ENCODE measurements at regions not wholly inside any gene's neighbourhood (a gene's known extent, or its start where the extent isn't known, plus 50 kb on each side); places are given as distances from the start of the nearest gene placed in this dataset.

DNA sequence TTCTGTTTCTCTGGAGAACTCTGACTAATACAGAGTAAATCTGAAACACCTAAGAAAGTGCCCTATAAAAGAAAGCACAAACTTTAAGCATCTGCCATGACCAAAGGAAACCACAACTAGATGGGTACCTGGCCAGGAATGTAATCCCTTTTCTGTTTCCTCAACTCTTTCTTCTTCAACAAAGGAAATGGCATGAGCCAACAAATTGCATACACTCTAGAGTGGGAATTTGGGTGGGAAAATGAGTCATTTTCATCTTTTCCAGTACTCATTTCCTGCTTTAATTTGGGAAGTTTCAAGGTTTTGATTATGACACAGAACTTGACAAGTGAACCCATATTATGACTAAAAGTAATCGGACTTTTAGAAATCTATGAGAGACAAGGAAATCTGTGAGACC, 349.2 kb upstream of the RORB start:
- no peak for DNase-seq
- Histone ChIP-seq H3K4me3 (ENCODE audit: control extremely low read depth in 1 of 5, extremely low read depth in 1 of 5, insufficient read depth in 1 of 5, low read depth in 2 of 5, low read length in 4 of 5) (no peak overlapping the region), H3K79me2 (ENCODE audit: control insufficient read depth, insufficient read depth, low read length) (no peaks in the 10 kb centered on the region), H3K4me1 (ENCODE audit: control insufficient read depth in 2 of 2, insufficient read depth in 2 of 2, low read length in 2 of 2) (no peaks in the 10 kb centered on the region), H3K9me3 (ENCODE audit: control extremely low read depth in 1 of 3, control insufficient read depth in 2 of 3, insufficient read depth in 1 of 3, low read length in 2 of 3) (no peaks in the 10 kb centered on the region), H3K9ac (ENCODE audit: low read length) (no peak overlapping the region), H3K4me2 (replicated peaks; ENCODE audit: low read depth, low read length, poor library complexity, severe bottlenecking) (no peak overlapping the region), H3K27me3 (replicated peaks in 1 of 4; ENCODE audit: control extremely low read depth in 1 of 4, control insufficient read depth in 3 of 4, insufficient read depth in 4 of 4, low read length in 3 of 4) (no peaks in the 10 kb centered on the region), H4K20me1 (ENCODE audit: control insufficient read depth, insufficient read depth, low read length, poor library complexity, severe bottlenecking) (no peaks in the 10 kb centered on the region), H3K27ac (ENCODE audit: low read length in 2 of 2) (no peak overlapping the region), H2AFZ (ENCODE audit: insufficient read depth, low read depth, low read length, poor library complexity, severe bottlenecking) (no peak overlapping the region), H3K36me3 (replicated peaks in 1 of 2; ENCODE audit: control extremely low read depth in 1 of 2, control insufficient read depth in 1 of 2, extremely low read depth in 1 of 2, insufficient read depth in 2 of 2, low read length in 1 of 2) (no peaks in the 10 kb centered on the region)
- Mint-ChIP-seq H3K4me3 (no peak overlapping the region), H3K27me3 (no peaks in the 10 kb centered on the region), H3K9me3 (ENCODE audit: insufficient read depth) (no peaks in the 10 kb centered on the region), H3K27ac (no peak overlapping the region), H3K4me1 (no peaks in the 10 kb centered on the region)
- ChIA-PET CTCF (interaction anchor here (1.2 kb wide), 1 partner anchor 11 kb away, joined by 3 read pairs; no protein-coding TSS in a partner anchor), POLR2A (no interaction called here)
- no peak for ATAC-seq (ENCODE audit: low read depth)
- TF ChIP-seq, protein P1, sequence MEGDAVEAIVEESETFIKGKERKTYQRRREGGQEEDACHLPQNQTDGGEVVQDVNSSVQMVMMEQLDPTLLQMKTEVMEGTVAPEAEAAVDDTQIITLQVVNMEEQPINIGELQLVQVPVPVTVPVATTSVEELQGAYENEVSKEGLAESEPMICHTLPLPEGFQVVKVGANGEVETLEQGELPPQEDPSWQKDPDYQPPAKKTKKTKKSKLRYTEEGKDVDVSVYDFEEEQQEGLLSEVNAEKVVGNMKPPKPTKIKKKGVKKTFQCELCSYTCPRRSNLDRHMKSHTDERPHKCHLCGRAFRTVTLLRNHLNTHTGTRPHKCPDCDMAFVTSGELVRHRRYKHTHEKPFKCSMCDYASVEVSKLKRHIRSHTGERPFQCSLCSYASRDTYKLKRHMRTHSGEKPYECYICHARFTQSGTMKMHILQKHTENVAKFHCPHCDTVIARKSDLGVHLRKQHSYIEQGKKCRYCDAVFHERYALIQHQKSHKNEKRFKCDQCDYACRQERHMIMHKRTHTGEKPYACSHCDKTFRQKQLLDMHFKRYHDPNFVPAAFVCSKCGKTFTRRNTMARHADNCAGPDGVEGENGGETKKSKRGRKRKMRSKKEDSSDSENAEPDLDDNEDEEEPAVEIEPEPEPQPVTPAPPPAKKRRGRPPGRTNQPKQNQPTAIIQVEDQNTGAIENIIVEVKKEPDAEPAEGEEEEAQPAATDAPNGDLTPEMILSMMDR (IDR thresholded peaks at IDR 0.05) = no peak
- TF ChIP-seq EZH2 (IDR thresholded peaks at IDR 0.05; ENCODE audit: borderline replicate concordance, insufficient read depth, low read depth, low read length, poor library complexity, severe bottlenecking) = no peak
- intact Hi-C loops (cut with micrococcal nuclease) = no loop called here
- no CpG with 5 or more reads among the region's 1 CpG for WGBS (ENCODE audit: insufficient coverage)

DNA sequence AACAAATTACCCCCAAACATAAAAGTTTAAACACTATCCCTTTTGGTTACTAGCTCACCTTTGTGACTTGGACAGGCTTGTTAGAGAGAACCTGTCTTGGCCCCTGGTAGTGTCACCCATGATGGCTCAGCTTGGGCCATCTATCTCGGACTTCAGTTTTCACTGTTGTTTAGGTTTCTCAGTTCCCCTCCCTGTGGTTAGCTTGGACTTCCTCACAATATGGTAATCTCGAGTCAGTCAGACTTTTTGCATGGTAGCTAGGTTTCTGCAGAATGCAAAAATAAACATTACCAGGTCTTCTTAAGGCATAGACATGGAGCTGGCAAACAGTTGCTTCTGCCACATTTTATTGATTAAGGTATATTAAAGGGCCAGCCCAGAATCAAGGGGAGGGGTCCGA, 324.3 kb upstream of the RORB start:
- DNase-seq (no peak), ATAC-seq (ENCODE audit: low read depth) (no peak)
- H3K27me3 ChIP-seq (replicated peaks in 1 of 4; ENCODE audit: control extremely low read depth in 1 of 4, control insufficient read depth in 3 of 4, insufficient read depth in 4 of 4, low read length in 3 of 4) = no peaks in the 10 kb centered on the region
- H3K9me3 Mint-ChIP-seq (ENCODE audit: insufficient read depth) = no peaks in the 10 kb centered on the region
- no peak overlapping the region for H2AFZ ChIP-seq (ENCODE audit: insufficient read depth, low read depth, low read length, poor library complexity, severe bottlenecking)
- H3K4me3 ChIP-seq (ENCODE audit: control extremely low read depth in 1 of 5, extremely low read depth in 1 of 5, insufficient read depth in 1 of 5, low read depth in 2 of 5, low read length in 4 of 5) = no peak overlapping the region
- peaks cover 6% of the 10 kb centered on the region for H3K4me1 Mint-ChIP-seq
- 0% methylated on average over 1 of the region's 3 CpGs for WGBS (ENCODE audit: insufficient coverage)
- no peak for TF ChIP-seq EZH2 (IDR thresholded peaks at IDR 0.05; ENCODE audit: borderline replicate concordance, insufficient read depth, low read depth, low read length, poor library complexity, severe bottlenecking)
- TF ChIP-seq, protein P1 (IDR thresholded peaks at IDR 0.05) = no peak
- CTCF ChIA-PET = interaction anchor here (0.7 kb wide), 1 partner anchor 11 kb away, joined by 3 read pairs; no protein-coding TSS in a partner anchor
- POLR2A ChIA-PET = no interaction called here
- no peak overlapping the region for H3K4me3 Mint-ChIP-seq
- H3K4me2 ChIP-seq (replicated peaks; ENCODE audit: low read depth, low read length, poor library complexity, severe bottlenecking) = no peak overlapping the region
- no peaks in the 10 kb centered on the region for H3K9me3 ChIP-seq (ENCODE audit: control extremely low read depth in 1 of 3, control insufficient read depth in 2 of 3, insufficient read depth in 1 of 3, low read length in 2 of 3)
- no peak overlapping the region for H3K27ac ChIP-seq (ENCODE audit: low read length in 2 of 2)
- H3K4me1 ChIP-seq (ENCODE audit: control insufficient read depth in 2 of 2, insufficient read depth in 2 of 2, low read length in 2 of 2) = no peaks in the 10 kb centered on the region
- no peaks in the 10 kb centered on the region for H3K27me3 Mint-ChIP-seq
- H3K79me2 ChIP-seq (ENCODE audit: control insufficient read depth, insufficient read depth, low read length) = no peaks in the 10 kb centered on the region
- intact Hi-C loops (cut with micrococcal nuclease) = no loop called here
- no peaks in the 10 kb centered on the region for H4K20me1 ChIP-seq (ENCODE audit: control insufficient read depth, insufficient read depth, low read length, poor library complexity, severe bottlenecking)
- no peak overlapping the region for H3K27ac Mint-ChIP-seq
- H3K36me3 ChIP-seq (replicated peaks in 1 of 2; ENCODE audit: control extremely low read depth in 1 of 2, control insufficient read depth in 1 of 2, extremely low read depth in 1 of 2, insufficient read depth in 2 of 2, low read length in 1 of 2) = no peaks in the 10 kb centered on the region
- no peak overlapping the region for H3K9ac ChIP-seq (ENCODE audit: low read length)
